HG03280 (cell line): ENCODE measurements at regions not wholly inside any gene's neighbourhood (a gene's known extent, or its start where the extent isn't known, plus 50 kb on each side); places are given as distances from the start of the nearest gene placed in this dataset.

Experiments used
- ATAC-seq: cut with Tn5 transposase; IDR thresholded peaks from one replicate; pipeline ENCODE4 v1.9.1; 2021; ENCODE audit warnings: mild to moderate bottlenecking, moderate library complexity; ENCODE audit not compliant: unreplicated experiment

- ATAC-seq = no peak
These were observed 890.5 kb upstream of the CTNND2 start for GRCh38 chr5:12794476-12795332.

- ATAC-seq = no peak
These were observed 889.1 kb upstream of the CTNND2 start for GRCh38 chr5:12793373-12793772.

- ATAC-seq = no peak
These were observed 876.3 kb upstream of the CTNND2 start for GRCh38 chr5:12780536-12780935.

GRCh38 chr5:12777342-12777741 is 873.1 kb upstream of the CTNND2 start:
- no peak for ATAC-seq

- no peak for ATAC-seq
These were observed 868.0 kb upstream of the CTNND2 start for GRCh38 chr5:12772276-12772675.

GRCh38 chr5:12759377-12759776 is 855.1 kb upstream of the CTNND2 start:
- no peak for ATAC-seq

GRCh38 chr5:12757035-12757434 is 852.8 kb upstream of the CTNND2 start:
- ATAC-seq = no peak

GRCh38 chr5:12745537-12745936 is 841.3 kb upstream of the CTNND2 start:
- no peak for ATAC-seq

GRCh38 chr5:12743582-12743981 is 839.3 kb upstream of the CTNND2 start:
- no peak for ATAC-seq

GRCh38 chr5:12730354-12730753 is 826.1 kb upstream of the CTNND2 start:
- ATAC-seq = no peak

- ATAC-seq = no peak
These were observed 812.4 kb upstream of the CTNND2 start for GRCh38 chr5:12716664-12717063.

GRCh38 chr5:12707560-12707959 is 803.3 kb upstream of the CTNND2 start:
- no peak for ATAC-seq

- no peak for ATAC-seq
These were observed 800.7 kb upstream of the CTNND2 start for GRCh38 chr5:12704955-12705354.

GRCh38 chr5:12703254-12703653 is 799.0 kb upstream of the CTNND2 start:
- no peak for ATAC-seq

- ATAC-seq = no peak
These were observed 791.4 kb upstream of the CTNND2 start for GRCh38 chr5:12695651-12696050.

GRCh38 chr5:12691330-12691729 is 787.1 kb upstream of the CTNND2 start:
- ATAC-seq = no peak

GRCh38 chr5:12690361-12690760 is 786.1 kb upstream of the CTNND2 start:
- ATAC-seq = no peak

- ATAC-seq = no peak
These were observed 779.0 kb upstream of the CTNND2 start for GRCh38 chr5:12683249-12683648.

GRCh38 chr5:12679731-12680130 is 775.5 kb upstream of the CTNND2 start:
- no peak for ATAC-seq

GRCh38 chr5:12675959-12676358 is 771.7 kb upstream of the CTNND2 start:
- no peak for ATAC-seq

- no peak for ATAC-seq
These were observed 767.9 kb upstream of the CTNND2 start for GRCh38 chr5:12672141-12672540.

- no peak for ATAC-seq
These were observed 765.1 kb upstream of the CTNND2 start for GRCh38 chr5:12669326-12669725.

GRCh38 chr5:12668564-12668963 is 764.3 kb upstream of the CTNND2 start:
- no peak for ATAC-seq
